ENCODE measurements at regions not wholly inside any gene's neighbourhood (a gene's known extent, or its start where the extent isn't known, plus 50 kb on each side); places are given as distances from the start of the nearest gene placed in this dataset.

GRCh38 chr6:98747960-98748359 lies 86.4 kb upstream of the POU3F2 start:
- no peak for DNase-seq (ENCODE audit: low spot score)

DNA sequence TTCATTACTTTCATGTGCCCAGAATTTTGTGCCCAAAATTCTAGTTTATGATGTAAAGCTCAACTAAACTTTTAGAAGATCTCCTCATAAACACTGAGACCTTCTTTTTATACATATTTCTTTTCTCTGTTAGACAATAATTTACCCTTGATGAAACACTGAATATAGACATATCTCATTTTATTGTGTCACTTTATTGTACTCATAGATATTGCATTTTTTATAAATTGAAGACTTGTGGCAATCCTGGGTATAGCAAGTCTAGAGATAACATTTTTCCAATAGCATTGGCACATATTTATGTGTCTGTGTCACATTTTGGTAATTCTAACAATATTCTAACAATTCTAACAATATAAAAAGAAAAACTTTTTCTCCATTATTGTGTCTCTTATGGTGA lies 74.9 kb upstream of the POU3F2 start:
- DNase-seq (ENCODE audit: low spot score): no peak

GRCh38 chr6:98764373-98764911 lies 69.9 kb upstream of the POU3F2 start:
- DNase-seq (ENCODE audit: low spot score): no peak

- DNase-seq (ENCODE audit: low spot score): peak; percentile 37
Observed at GRCh38 chr6:98769546-98769945, 64.8 kb upstream of the POU3F2 start.

DNA sequence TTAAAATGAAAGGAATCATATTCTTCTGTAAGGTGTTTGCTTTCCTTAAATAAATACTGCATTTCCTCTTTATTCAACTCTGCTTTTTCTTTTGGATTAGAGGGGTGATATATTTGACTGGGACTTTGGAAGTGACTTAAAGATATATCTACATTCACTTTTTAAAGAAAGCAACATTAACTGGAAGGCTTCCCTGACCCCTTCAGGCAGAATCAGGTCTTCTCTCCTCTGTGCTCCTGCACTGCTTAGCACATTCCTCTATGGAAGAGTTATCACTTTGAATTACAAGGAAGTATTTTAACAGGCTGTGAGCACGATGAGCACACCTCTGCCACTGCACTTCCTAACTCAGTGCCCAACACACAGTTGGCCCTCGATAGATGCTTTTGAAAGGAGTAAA lies 59.2 kb upstream of the POU3F2 start:
- DNase-seq (ENCODE audit: low spot score): no peak

GRCh38 chr6:98777762-98778161 lies 56.6 kb upstream of the POU3F2 start:
- no peak for DNase-seq (ENCODE audit: low spot score)

- no peak for DNase-seq (ENCODE audit: low spot score)
Observed at GRCh38 chr6:98779618-98780017, 54.8 kb upstream of the POU3F2 start.

GRCh38 chr6:98782772-98783171 lies 51.6 kb upstream of the POU3F2 start:
- DNase-seq (ENCODE audit: low spot score): no peak

- DNase-seq (ENCODE audit: low spot score): no peak
Observed at GRCh38 chr6:98783578-98783977, 50.8 kb upstream of the POU3F2 start.
